HG02870 (cell line): ENCODE measurements at regions not wholly inside any gene's neighbourhood (a gene's known extent, or its start where the extent isn't known, plus 50 kb on each side); places are given as distances from the start of the nearest gene placed in this dataset.
"Not testable (repeated sequence)": the region's sequence is repeated elsewhere in the genome, so short reads cannot be mapped to it uniquely, and the experiment has no call there.

Experiments
- ATAC-seq: cut with Tn5 transposase; IDR thresholded peaks from one replicate; pipeline ENCODE4 v1.9.1; 2021; ENCODE audit warnings: mild to moderate bottlenecking, moderate library complexity; ENCODE audit not compliant: unreplicated experiment

GRCh38 chr1:221865808-221866207 lies 123.9 kb upstream of the DUSP10 start:
- no peak for ATAC-seq

DNA sequence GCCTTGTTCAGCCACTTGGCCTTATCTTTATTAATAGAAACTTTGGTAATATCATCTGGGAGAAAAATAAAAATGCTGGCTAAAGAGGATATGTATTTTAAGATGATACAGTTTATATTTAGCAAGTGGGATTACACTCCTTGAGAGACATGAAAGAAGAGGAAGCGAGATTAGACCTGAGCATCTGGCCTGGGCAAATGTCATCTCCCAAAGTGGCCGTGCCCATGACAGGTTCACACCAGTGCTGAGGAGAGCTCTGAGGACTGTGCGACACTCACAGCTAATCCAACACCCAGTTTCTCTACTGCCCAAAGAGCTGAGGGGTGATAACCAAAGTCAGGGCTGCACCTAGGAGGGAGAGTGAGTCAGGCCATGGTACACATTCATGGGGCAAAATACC lies 121.7 kb upstream of the DUSP10 start:
- no peak for ATAC-seq

- ATAC-seq, result no peak
Measured at GRCh38 chr1:221862971-221863370, 121.1 kb upstream of the DUSP10 start.

DNA sequence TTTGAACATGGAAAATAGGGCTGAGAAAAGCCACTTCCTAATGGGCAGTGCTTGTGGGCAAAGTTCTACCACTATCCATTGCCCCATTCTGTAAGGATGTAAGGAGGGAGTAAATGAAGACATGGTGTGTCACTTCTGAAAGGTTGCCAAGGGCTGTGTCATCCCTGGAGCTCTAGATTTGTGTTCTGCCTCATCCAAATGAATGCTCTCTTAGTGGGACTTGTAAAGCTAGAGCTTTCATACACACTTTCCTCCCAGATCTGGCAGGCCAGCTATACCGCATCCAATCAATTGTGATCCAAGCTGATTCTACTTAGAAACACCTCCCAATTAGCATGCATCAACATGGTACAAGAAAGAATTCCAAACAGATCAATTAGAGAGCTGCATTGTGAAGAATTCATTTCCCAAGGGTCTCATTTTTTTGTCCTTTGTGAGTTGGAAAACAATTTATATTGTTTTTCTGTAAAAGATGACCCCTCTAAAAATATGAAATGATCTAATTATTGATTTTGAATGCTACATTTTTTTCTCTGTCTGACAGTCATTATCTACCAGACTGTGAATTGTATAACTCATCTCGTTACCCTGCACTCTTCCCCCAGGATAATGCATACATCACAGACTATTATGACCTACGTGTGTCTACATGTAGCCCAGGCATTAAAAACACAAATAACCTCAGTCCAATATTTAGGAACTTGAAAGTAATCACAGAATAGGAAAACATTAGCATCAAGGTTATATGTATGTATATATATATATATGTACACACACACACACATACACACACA lies 117.1 kb upstream of the DUSP10 start:
- ATAC-seq, result no peak

- ATAC-seq, result not testable (repeated sequence)
Measured at GRCh38 chr1:221857094-221857444, 115.2 kb upstream of the DUSP10 start.

DNA sequence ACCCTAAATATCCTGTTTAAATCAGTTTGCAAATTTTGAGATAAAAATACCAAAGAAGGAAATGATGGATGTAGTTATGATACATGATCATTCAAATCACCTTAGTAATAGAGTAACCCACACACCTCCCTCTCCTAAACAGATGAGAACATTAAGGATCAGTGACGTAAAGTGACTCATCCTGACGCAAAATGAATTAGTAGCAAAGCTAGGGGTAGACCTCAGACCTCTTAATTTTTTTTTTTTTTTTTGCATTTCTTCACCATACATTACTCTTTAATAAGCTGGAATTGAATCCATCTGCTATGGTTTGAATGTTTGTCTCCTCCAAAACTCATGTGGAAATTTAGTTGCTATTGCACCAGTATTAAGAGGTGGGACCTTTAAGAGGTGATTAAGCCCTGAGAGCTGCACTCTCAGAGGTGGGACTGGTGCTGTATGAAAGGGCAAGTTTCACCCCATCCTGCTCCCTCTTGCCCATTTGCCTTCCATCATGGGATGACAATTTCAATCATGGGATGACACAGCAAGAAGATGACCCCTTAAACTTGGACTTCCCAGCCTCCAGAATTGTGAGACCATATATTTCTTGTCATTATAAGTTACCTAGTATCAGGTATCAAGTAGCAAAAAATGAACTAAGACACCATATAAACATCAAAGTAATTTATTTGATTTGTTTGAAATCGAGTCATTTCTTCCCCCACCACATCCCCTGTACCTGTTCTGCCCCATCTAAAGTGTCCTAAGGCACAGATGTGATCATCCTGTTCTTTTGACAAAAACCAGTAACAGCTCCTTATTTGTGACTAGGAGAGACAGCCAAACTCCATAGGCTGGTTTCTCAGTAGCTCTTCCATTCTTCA lies 114.6 kb upstream of the DUSP10 start:
- ATAC-seq, result no peak

GRCh38 chr1:221855156-221855555 lies 113.3 kb upstream of the DUSP10 start:
- ATAC-seq, result no peak

DNA sequence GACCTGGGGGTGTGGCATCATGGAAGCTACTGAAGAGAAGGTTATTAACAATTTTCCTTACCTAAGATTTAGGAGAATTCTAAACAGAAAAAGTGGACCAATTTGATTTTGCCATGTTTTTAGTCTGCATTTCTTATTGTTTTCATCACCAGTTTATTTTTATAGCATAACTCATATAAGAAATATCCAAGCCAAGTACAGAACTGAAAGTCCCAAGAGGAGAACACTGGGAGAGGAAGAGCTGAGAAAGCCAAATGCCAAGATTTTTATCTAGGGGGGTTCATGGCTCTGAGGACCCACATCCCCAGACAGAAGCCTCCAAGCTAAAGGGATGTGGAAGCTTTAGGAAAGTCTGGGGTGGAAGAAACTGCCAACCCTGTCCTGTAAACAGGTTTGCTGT lies 109.4 kb upstream of the DUSP10 start:
- no peak for ATAC-seq

- no peak for ATAC-seq
Measured at GRCh38 chr1:221850470-221851187, 108.7 kb upstream of the DUSP10 start.

DNA sequence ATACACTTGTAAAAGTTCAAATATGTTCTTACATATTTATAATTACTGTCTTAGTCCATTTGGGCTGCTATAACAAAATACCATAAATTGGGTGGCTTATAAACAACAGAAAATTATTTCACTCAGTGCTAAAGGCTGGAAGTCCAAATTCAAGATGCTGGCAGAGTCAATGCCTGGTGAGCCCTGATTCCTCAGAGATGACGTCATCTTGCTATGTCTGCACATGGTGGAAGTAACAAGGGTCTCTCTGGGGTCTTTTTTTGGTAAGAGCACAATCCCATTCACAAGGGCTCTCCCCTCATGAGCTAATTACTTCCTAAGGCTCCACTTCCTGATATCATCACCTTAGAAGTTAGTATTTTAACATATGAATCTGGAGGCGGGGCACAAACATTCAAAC lies 108.0 kb upstream of the DUSP10 start:
- ATAC-seq, result no peak

DNA sequence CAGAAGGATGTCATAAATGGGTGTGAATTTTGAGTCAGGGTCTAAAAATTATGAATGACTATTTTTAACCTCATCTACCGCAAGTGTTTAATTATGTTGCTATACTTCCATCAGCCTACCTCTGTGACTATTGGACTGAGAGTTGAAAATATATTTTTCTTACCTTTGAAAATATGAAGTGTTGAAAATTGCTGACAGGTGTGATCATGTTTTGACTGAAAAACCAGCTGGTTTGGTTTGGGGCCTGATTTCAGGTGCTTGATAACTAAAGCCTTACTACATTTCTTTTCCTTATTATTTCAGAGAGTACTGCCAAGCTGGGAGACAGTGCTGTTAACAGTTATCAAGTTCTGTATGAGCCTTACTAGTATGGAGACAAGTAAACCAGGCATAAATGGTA lies 107.2 kb upstream of the DUSP10 start:
- ATAC-seq, result no peak

DNA sequence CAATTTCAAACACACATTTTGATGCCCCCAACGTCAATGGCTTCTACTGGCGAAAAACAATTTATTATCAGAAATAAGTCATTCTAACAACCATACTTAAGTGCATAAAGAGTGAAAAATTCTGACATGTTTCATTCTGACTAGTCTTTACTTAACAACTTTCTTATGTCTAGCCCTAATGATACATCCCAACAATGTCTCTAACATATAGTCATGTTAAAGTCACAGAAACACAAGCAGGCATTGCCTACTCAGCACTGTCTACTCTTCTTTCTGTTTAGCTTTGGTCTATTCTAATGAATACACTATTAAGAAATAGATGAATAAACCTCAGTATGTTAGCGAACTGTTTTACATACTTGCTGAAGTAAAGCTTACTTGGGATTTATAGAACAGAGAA lies 105.8 kb upstream of the DUSP10 start:
- ATAC-seq, result no peak

DNA sequence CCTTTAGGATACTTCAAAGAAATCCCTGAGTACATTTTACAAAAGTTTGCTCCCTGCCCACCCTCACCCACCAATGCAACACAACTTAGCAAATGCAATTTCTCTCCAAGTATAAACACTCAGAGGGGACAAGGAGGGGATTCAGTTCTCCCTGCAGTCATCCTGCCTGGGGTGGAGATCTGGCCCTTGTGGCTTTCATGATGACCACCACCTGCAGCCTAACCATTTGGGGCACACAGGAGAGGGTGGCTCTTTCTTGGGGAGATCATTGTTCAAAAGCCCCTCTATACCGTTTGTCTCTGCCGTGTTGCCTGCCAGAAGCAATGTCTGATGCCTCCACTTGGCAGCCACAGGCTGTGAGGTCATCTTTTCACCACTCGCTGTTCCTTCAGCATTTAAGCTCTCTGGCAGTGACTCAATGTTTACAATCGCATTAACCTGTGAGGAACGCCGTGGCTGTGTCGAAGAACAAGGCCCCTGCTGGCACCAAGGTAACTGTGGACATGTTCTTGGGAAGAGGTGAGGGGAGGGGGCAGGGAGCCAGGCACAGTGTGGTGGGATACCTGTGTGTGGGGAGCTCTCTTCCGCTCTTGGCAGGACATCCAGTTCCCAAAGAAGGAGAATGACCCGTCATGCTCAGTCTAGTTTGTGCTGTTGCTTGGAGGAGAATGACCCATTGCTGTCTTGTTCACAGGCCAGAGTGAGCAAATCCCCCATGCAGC lies 103.9 kb upstream of the DUSP10 start:
- ATAC-seq, result no peak

GRCh38 chr1:221841983-221842335 lies 100.1 kb upstream of the DUSP10 start:
- no peak for ATAC-seq

DNA sequence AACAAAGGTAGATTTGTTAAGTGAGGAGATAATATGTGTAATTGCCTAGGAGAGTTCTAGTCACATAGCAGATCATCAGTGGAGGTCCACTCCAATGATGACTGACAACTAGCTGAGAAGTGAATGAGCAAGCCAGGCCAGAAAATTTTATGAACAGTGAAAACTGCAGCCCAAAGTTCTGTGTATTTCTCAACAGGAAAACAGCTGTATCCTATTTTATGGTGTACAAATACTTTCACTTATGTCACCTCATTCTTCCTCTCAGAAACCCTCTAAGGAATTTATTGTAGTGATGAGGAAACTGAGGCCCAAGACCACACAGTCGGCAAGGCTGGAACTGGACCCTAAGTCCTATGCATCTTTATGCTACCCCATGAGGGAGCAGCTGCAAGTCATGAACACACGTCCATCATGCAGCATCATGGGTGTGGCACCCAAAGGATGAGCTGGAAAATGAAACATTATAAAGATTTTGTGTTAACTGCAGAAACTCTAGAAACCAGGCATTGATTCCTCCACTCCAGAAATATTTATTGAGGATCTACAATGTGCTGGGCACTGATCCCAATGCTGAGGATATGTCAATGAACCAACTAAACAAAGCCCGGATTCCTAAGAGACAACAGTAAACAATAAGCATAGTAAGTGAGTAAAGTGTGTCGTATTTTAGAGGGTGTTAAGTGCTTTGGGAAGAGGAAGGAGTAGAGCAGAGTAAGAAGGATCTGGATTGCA lies 99.5 kb upstream of the DUSP10 start:
- no peak for ATAC-seq

- no peak for ATAC-seq
Measured at GRCh38 chr1:221840511-221841243, 98.8 kb upstream of the DUSP10 start.

DNA sequence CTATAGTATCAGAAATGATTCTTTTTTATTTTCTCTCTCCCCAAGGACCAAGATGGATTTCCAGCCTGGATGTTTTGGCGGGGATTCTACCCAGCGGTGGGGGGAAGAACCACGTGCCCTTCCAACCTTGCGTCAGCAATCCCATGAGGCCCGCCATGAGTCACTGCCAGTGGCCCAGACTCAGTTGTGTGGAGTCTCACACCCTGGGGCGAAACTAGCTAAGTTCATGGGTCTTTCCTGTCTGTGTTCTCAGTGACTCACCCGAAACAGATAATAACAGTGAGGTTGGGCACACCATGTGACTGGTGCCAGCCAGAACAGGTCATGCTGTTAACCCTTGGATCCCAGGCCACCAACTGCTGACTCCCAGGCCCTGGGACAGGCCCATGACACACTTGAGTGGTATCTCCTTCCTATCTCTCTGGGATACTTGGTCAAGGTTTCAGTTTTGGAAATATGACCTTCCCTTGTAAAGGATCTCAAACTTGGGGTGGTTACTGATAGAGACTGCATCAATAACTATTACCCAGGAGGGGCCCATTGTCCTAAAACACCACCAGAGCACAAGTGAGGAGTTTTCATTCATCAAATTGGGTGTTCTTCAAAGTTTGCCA lies 98.0 kb upstream of the DUSP10 start:
- ATAC-seq, result peak; percentile 79

DNA sequence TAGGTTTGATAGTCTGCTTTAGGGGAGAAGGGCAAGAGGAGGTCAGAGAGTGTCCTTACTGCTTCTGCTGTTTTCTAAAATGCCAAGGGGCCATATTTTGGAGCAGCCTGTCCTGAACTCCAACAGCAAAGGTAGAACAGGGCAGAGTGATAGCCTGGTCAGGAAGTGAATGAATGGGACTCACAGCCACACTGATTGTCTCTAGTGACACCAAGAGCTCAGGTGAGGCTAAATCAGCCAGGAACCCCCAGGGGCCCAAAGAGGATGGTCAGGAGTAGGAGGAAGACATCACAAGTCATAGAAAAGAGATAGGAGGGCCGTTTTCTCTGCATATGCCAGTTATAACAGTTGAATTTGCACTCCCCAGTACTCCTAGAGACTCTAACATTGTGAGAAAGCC lies 97.4 kb upstream of the DUSP10 start:
- ATAC-seq, result peak; percentile 14

- ATAC-seq, result peak; percentile 44
Measured at GRCh38 chr1:221837896-221838295, 96.0 kb upstream of the DUSP10 start.
